HL-60 (cell line): ENCODE measurements at regions not wholly inside any gene's neighbourhood (a gene's known extent, or its start where the extent isn't known, plus 50 kb on each side); places are given as distances from the start of the nearest gene placed in this dataset.

Experiments used
- CTCF ChIP-seq: IDR thresholded peaks from one replicate; pipeline ENCODE4 v1.5.1; 2011; ENCODE audit warnings: low read length, control low read depth, inconsistent platforms; ENCODE audit not compliant: insufficient read depth
- GABPA ChIP-seq: IDR thresholded peaks from 2 replicates; pipeline ENCODE4 v1.6.1; 2012; ENCODE audit warnings: low read depth
- POLR2AphosphoS5 ChIP-seq: IDR thresholded peaks from 2 replicates; pipeline ENCODE4 v1.6.1; 2012; ENCODE audit warnings: low read depth
- REST ChIP-seq: IDR thresholded peaks from 2 replicates; pipeline ENCODE4 v1.6.1; 2012; ENCODE audit warnings: low read depth; ENCODE audit not compliant: insufficient replicate concordance

GRCh38 chr9:88781628-88782391 lies 209.5 kb upstream of the S1PR3 start:
- no peak for TF ChIP-seq REST
- peak; percentile 32 for TF ChIP-seq CTCF
- TF ChIP-seq GABPA = no peak
- TF ChIP-seq POLR2AphosphoS5 = peak; percentile 72
